ENCODE measurements at regions not wholly inside any gene's neighbourhood (a gene's known extent, or its start where the extent isn't known, plus 50 kb on each side); places are given as distances from the start of the nearest gene placed in this dataset.
"Not testable (repeated sequence)": the region's sequence is repeated elsewhere in the genome, so short reads cannot be mapped to it uniquely, and the experiment has no call there.

DNA sequence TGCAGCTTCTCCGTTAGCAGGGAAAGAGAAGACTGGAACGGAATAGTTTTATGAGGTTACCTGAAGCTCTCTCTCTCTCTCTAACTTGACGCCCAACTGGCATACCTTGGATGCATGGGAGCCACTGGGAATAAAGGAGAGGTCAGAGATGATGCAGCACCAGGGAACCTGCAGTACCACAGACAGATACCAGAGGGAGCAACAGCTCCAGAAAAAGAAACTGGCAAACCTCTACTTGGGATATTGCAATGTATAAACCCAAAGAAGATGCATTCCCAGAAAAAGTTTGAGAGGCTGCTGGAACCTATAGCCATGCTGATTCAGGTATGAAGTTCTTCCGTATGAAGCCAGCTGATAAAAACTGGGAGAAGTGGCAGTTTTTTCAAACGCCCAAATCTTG is 2976.1 kb upstream of the TEKT4 start:
- not testable (repeated sequence) for H3K27me3 ChIP-seq (ENCODE audit: control insufficient read depth, low read length); H3K4me1 ChIP-seq (ENCODE audit: control insufficient read depth, low read length); H3K36me3 ChIP-seq (ENCODE audit: control insufficient read depth, low read length); H3K9me3 ChIP-seq (ENCODE audit: control insufficient read depth, insufficient read depth, low read length); H3K79me2 ChIP-seq (ENCODE audit: control insufficient read depth, low read length); H3K4me3 ChIP-seq (ENCODE audit: low read length); H3K9me2 ChIP-seq (replicated peaks; ENCODE audit: control insufficient read depth, low read length); H3K4me2 ChIP-seq (ENCODE audit: low read length); H3K27ac ChIP-seq (ENCODE audit: low read depth, low read length); H4K20me1 ChIP-seq (ENCODE audit: control insufficient read depth, insufficient read depth, low read depth, low read length); H3F3A ChIP-seq (ENCODE audit: control insufficient read depth, insufficient read depth)
- TF ChIP-seq, protein P1, sequence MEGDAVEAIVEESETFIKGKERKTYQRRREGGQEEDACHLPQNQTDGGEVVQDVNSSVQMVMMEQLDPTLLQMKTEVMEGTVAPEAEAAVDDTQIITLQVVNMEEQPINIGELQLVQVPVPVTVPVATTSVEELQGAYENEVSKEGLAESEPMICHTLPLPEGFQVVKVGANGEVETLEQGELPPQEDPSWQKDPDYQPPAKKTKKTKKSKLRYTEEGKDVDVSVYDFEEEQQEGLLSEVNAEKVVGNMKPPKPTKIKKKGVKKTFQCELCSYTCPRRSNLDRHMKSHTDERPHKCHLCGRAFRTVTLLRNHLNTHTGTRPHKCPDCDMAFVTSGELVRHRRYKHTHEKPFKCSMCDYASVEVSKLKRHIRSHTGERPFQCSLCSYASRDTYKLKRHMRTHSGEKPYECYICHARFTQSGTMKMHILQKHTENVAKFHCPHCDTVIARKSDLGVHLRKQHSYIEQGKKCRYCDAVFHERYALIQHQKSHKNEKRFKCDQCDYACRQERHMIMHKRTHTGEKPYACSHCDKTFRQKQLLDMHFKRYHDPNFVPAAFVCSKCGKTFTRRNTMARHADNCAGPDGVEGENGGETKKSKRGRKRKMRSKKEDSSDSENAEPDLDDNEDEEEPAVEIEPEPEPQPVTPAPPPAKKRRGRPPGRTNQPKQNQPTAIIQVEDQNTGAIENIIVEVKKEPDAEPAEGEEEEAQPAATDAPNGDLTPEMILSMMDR (IDR thresholded peaks at IDR 0.05; ENCODE audit: low read depth, low read length, poor library complexity, severe bottlenecking) = peak; percentile 15

GRCh38 chr2:91917602-91918001 is 2953.6 kb upstream of the TEKT4 start:
- not testable (repeated sequence) for H3F3A ChIP-seq (ENCODE audit: control insufficient read depth, insufficient read depth); H3K9me3 ChIP-seq (ENCODE audit: control insufficient read depth, insufficient read depth, low read length); H3K4me1 ChIP-seq (ENCODE audit: control insufficient read depth, low read length); H3K27ac ChIP-seq (ENCODE audit: low read depth, low read length); H3K79me2 ChIP-seq (ENCODE audit: control insufficient read depth, low read length); H3K9me2 ChIP-seq (replicated peaks; ENCODE audit: control insufficient read depth, low read length); H3K4me2 ChIP-seq (ENCODE audit: low read length); H3K4me3 ChIP-seq (ENCODE audit: low read length); H4K20me1 ChIP-seq (ENCODE audit: control insufficient read depth, insufficient read depth, low read depth, low read length); H3K27me3 ChIP-seq (ENCODE audit: control insufficient read depth, low read length); H3K36me3 ChIP-seq (ENCODE audit: control insufficient read depth, low read length)

Data from DOHH2 (cell line).